A549 (cell line): ENCODE measurements at regions not wholly inside any gene's neighbourhood (a gene's known extent, or its start where the extent isn't known, plus 50 kb on each side); places are given as distances from the start of the nearest gene placed in this dataset.

Experiments used
- ATAC-seq, 2 experiments: fragments of 200-7000 bp in 1 of 2; fragments of >200 bp in 1 of 2; cut with Nextera tagmentation in 1 of 2; cut with Tn5 transposase in 1 of 2; 3 replicates each; pipeline versions ENCODE4 v1.8.0 to v1.9.1; 2018 to 2020; ENCODE audit warnings: mild to moderate bottlenecking in 1 of 2, moderate library complexity in 1 of 2
- CTCF ChIA-PET: fragments of 300-600 bp; sonication (Branson Sonifier 250); formaldehyde crosslinking; extraction: SDS; loops from one replicate; lab custom pipeline; 2021; ENCODE audit warnings: antibody characterized with exemption, inconsistent platforms; lab: Yijun Ruan, JAX
- POLR2A ChIA-PET: fragments of 350-600 bp; formaldehyde crosslinking; extraction: SDS; loops from one replicate; lab custom pipeline; 2021; ENCODE audit warnings: antibody characterized with exemption, inconsistent platforms; lab: Yijun Ruan, JAX
- DNase-seq, 2 experiments: peaks; one replicate each; pipeline versions ENCODE4 v3.0.0 to v3.0.0-alpha.2; 2011 to 2016; ENCODE audit warnings: low read depth in 1 of 2, low spot score in 1 of 2
- FAIRE-seq: peaks from 2 replicates; lab custom pipeline; 2011; peaks lifted over from hg19 to GRCh38; lab: Jason Lieb, UNC
- H3K27ac ChIP-seq, 2 experiments: fragments of >200 bp; sonication (Bioruptor Twin); formaldehyde crosslinking; 3 replicates each; pipeline ENCODE4 v1.5.1; 2016 to 2017
- H3K4me1 ChIP-seq: fragments of >200 bp; sonication (Bioruptor Twin); formaldehyde crosslinking; 3 replicates; pipeline ENCODE4 v1.6.1; 2016
- H3K4me2 ChIP-seq: fragments of >200 bp; sonication (Bioruptor Twin); formaldehyde crosslinking; 3 replicates; pipeline ENCODE4 v1.6.1; 2016
- H3K4me3 ChIP-seq: fragments of >200 bp; sonication (Bioruptor Twin); formaldehyde crosslinking; 3 replicates; pipeline ENCODE4 v1.5.1; 2016
- H3K9me3 ChIP-seq: fragments of >200 bp; sonication (Bioruptor Twin); formaldehyde crosslinking; 3 replicates; pipeline ENCODE4 v1.6.1; 2016
- BHLHE40 ChIP-seq: IDR thresholded peaks from 2 replicates; pipeline ENCODE4 v1.6.1; 2012; ENCODE audit warnings: low read depth, low read length, inconsistent platforms
- CBX2 ChIP-seq: fragments of 200-600 bp; sonication (generic); IDR thresholded peaks from 2 replicates; pipeline ENCODE4 v1.6.1; 2016; ENCODE audit warnings: low read depth, mild to moderate bottlenecking, borderline replicate concordance
- CHD2 ChIP-seq: fragments of 150-350 bp; IDR thresholded peaks from 2 replicates; pipeline ENCODE4 v1.6.1; 2014; ENCODE audit warnings: low read length; ENCODE audit not compliant: partially characterized antibody
- EP300 ChIP-seq, 2 experiments: fragments of >200 bp; sonication (Bioruptor Twin); formaldehyde crosslinking; IDR thresholded peaks; 2 replicates in 1 of 2; 3 replicates in 1 of 2; pipeline ENCODE4 v1.6.1; 2016 to 2017
- ESRRA ChIP-seq: fragments of 150-350 bp; IDR thresholded peaks from 2 replicates; pipeline ENCODE4 v1.6.1; 2014; ENCODE audit warnings: mild to moderate bottlenecking, low read length, borderline replicate concordance
- FOSL2 ChIP-seq, 2 experiments: fragments of 450-650 bp in 1 of 2; fragments of >200 bp in 1 of 2; sonication (Bioruptor Twin) in 1 of 2; formaldehyde crosslinking; IDR thresholded peaks; 2 replicates each; pipeline versions ENCODE4 v1.5.0 to v1.6.1; 2016 to 2020; ENCODE audit warnings: mild to moderate bottlenecking in 1 of 2, moderate library complexity in 1 of 2
- FOXS1 ChIP-seq: fragments of 250-450 bp; sonication (Bioruptor Pico); IDR thresholded peaks from 2 replicates; pipeline ENCODE4 v1.5.0; 2020; ENCODE audit warnings: mild to moderate bottlenecking, moderate library complexity
- HEYL ChIP-seq: fragments of 250-450 bp; sonication (Bioruptor Pico); IDR thresholded peaks from 2 replicates; pipeline ENCODE4 v1.8.0; 2021; ENCODE audit warnings: mild to moderate bottlenecking, moderate library complexity
- HOXB5 ChIP-seq: fragments of 250-450 bp; sonication (Bioruptor Pico); IDR thresholded peaks from 2 replicates; pipeline ENCODE4 v1.5.0; 2020; ENCODE audit warnings: mild to moderate bottlenecking, moderate library complexity
- JUNB ChIP-seq: fragments of >200 bp; sonication (Bioruptor Twin); formaldehyde crosslinking; IDR thresholded peaks from 2 replicates; pipeline ENCODE4 v1.6.1; 2016
- KDM5A ChIP-seq: fragments of 200-600 bp; sonication (generic); IDR thresholded peaks from 2 replicates; pipeline ENCODE4 v1.6.1; 2016; ENCODE audit warnings: antibody characterized with exemption, mild to moderate bottlenecking
- MAFK ChIP-seq: fragments of 450-650 bp; IDR thresholded peaks from 2 replicates; pipeline ENCODE4 v1.6.1; 2014; ENCODE audit not compliant: partially characterized antibody
- MYC ChIP-seq: IDR thresholded peaks from 2 replicates; pipeline ENCODE4 v1.6.1; 2012; ENCODE audit warnings: mild to moderate bottlenecking, inconsistent platforms, low read length, improper control_type of control experiment, borderline replicate concordance
- NFE2L2 ChIP-seq: fragments of 150-350 bp; conservative IDR thresholded peaks from 2 replicates; pipeline ENCODE4 v1.6.1; 2014; ENCODE audit warnings: low read length
- NR3C1 ChIP-seq: fragments of >200 bp; sonication (Bioruptor Twin); formaldehyde crosslinking; IDR thresholded peaks from 3 replicates; pipeline ENCODE4 v1.6.1; 2017
- PHF8 ChIP-seq: fragments of 200-600 bp; sonication (generic); IDR thresholded peaks from 2 replicates; pipeline ENCODE4 v1.6.1; 2016; ENCODE audit warnings: low read depth, mild to moderate bottlenecking, antibody characterized with exemption, moderate library complexity, borderline replicate concordance
- POLR2A ChIP-seq: IDR thresholded peaks from 2 replicates; pipeline ENCODE4 v1.6.1; 2012; ENCODE audit warnings: mild to moderate bottlenecking, low read length
- POLR2AphosphoS2 ChIP-seq: conservative IDR thresholded peaks from 2 replicates; pipeline ENCODE4 v1.6.1; 2012; ENCODE audit warnings: low read length, improper control_type of control experiment, inconsistent platforms
- RAD21 ChIP-seq, 2 experiments: fragments of >200 bp in 1 of 2; sonication (Bioruptor Twin) in 1 of 2; formaldehyde crosslinking in 1 of 2; IDR thresholded peaks in 1 of 2; conservative IDR thresholded peaks in 1 of 2; 2 replicates in 1 of 2; 3 replicates in 1 of 2; pipeline ENCODE4 v1.6.1; 2012 to 2018; ENCODE audit warnings: inconsistent platforms in 1 of 2
- RFX5 ChIP-seq: fragments of 450-650 bp; IDR thresholded peaks from 2 replicates; pipeline ENCODE4 v1.7.1; 2014; ENCODE audit warnings: antibody characterized with exemption, mild to moderate bottlenecking, moderate library complexity
- SMC3 ChIP-seq: fragments of >200 bp; sonication (Bioruptor Twin); formaldehyde crosslinking; IDR thresholded peaks from 3 replicates; pipeline ENCODE4 v1.6.1; 2018; ENCODE audit warnings: inconsistent platforms
- SREBF2 ChIP-seq: fragments of 450-650 bp; IDR thresholded peaks from 2 replicates; pipeline ENCODE4 v1.6.1; 2014; ENCODE audit warnings: mild to moderate bottlenecking, moderate library complexity
- TFCP2L1 ChIP-seq: fragments of 250-450 bp; sonication (Bioruptor Pico); IDR thresholded peaks from 2 replicates; pipeline ENCODE4 v1.5.0; 2021; ENCODE audit warnings: mild to moderate bottlenecking
- TP53 ChIP-seq: fragments of 250-450 bp; sonication (Bioruptor Pico); IDR thresholded peaks from 2 replicates; pipeline ENCODE4 v1.5.0; 2021; ENCODE audit warnings: mild to moderate bottlenecking, moderate library complexity
- USF2 ChIP-seq: fragments of 450-650 bp; IDR thresholded peaks from 2 replicates; pipeline ENCODE4 v1.6.1; 2014; ENCODE audit warnings: antibody characterized with exemption
- ZC3H11A ChIP-seq: fragments of 450-650 bp; IDR thresholded peaks from 2 replicates; pipeline ENCODE4 v1.6.1; 2014; ENCODE audit warnings: antibody characterized with exemption, mild to moderate bottlenecking
- ZSCAN20 ChIP-seq: fragments of 250-450 bp; sonication (Bioruptor Pico); IDR thresholded peaks from 2 replicates; pipeline ENCODE4 v1.8.0; 2022; ENCODE audit warnings: mild to moderate bottlenecking, moderate library complexity
- WGBS: methylation state at CpG from one replicate; pipeline ENCODE4 v1.1.6; 2017; ENCODE audit errors: missing lambda C conversion rate; 5-methylcytosine and 5-hydroxymethylcytosine counted together
- TF ChIP-seq, protein P1 (sequence below): IDR thresholded peaks from 2 replicates; pipeline ENCODE4 v1.6.1; 2012; ENCODE audit warnings: low read depth, borderline replicate concordance
- TF ChIP-seq, protein P2 (sequence below): fragments of 250-450 bp; sonication (Bioruptor Pico); IDR thresholded peaks from 2 replicates; pipeline ENCODE4 v1.5.0; 2021; ENCODE audit warnings: mild to moderate bottlenecking, moderate library complexity, borderline replicate concordance

GRCh38 chr10:78641693-78642092 is 427.1 kb upstream of the ZMIZ1 start:
- DNase-seq (no peak), FAIRE-seq (no peak), ATAC-seq (no peak)
- POLR2A ChIA-PET = no interaction called here
- H3K4me1 ChIP-seq = no peaks in the 10 kb centered on the region
- no peak overlapping the region for H3K4me3 ChIP-seq
- H3K4me2 ChIP-seq = no peak overlapping the region
- H3K27ac ChIP-seq = no peak overlapping the region
- TF ChIP-seq FOXS1 (CRISPR knock-in tag) (no peak), PHF8 (no peak), TFCP2L1 (CRISPR knock-in tag) (no peak), NFE2L2 (no peak), FOSL2 (IDR thresholded peaks at IDR 0.05) (no peak), FOSL2 (CRISPR knock-in tag; IDR thresholded peaks at IDR 0.05) (no peak), EP300 (IDR thresholded peaks at IDR 0.05) (no peak), RAD21 (conservative IDR thresholded peaks at IDR 0.05 in 1 of 2, IDR thresholded peaks at IDR 0.05 in 1 of 2) (no peak), ESRRA (no peak), POLR2AphosphoS2 (no peak)
- CTCF ChIA-PET = interaction anchor here (1.0 to 1.9 kb wide), 5 partner anchors 8 to 595 kb away, joined by 3 to 7 read pairs (median 3); no protein-coding TSS in a partner anchor
- H3K9me3 ChIP-seq = no peaks in the 10 kb centered on the region
- 36% methylated on average over 5 of the region's 5 CpGs for WGBS

GRCh38 chr10:78642269-78642816 is 426.4 kb upstream of the ZMIZ1 start:
- WGBS = 51% methylated on average over 4 of the region's 4 CpGs
- no peak for TF ChIP-seq CBX2
- TF ChIP-seq, protein P1, sequence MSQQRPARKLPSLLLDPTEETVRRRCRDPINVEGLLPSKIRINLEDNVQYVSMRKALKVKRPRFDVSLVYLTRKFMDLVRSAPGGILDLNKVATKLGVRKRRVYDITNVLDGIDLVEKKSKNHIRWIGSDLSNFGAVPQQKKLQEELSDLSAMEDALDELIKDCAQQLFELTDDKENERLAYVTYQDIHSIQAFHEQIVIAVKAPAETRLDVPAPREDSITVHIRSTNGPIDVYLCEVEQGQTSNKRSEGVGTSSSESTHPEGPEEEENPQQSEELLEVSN = no peak
- TF ChIP-seq CHD2 = no peak
- ATAC-seq (no peak), DNase-seq (no peak), FAIRE-seq (no peak)
- Histone ChIP-seq H3K9me3 (no peaks in the 10 kb centered on the region), H3K4me3 (no peak overlapping the region), H3K4me1 (no peaks in the 10 kb centered on the region), H3K4me2 (no peak overlapping the region), H3K27ac (no peak overlapping the region)
- CTCF ChIA-PET = interaction anchor here (1.0 to 1.9 kb wide), 5 partner anchors 11 to 595 kb away, joined by 3 to 7 read pairs (median 4); no protein-coding TSS in a partner anchor
- POLR2A ChIA-PET = no interaction called here

DNA sequence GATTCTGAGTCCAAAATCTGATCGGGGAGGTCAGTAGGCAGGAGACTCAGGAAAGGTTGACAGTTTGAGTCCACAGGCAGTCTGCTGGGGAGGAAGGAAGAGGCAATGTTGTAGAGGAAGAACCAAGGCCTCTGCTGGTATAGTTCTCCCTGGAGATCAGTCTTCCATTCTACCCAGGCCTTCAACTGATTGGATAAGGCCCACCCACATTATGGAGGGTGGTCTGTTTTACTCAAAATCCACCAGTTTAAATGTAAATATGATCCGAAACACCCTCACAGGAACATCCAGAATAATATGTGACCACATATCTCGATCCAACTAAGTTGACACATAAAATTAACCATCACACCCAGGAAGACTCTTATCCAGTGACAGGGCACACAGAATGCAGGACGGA is 425.3 kb upstream of the ZMIZ1 start:
- TF ChIP-seq SREBF2 = no peak
- no peak for TF ChIP-seq RFX5
- TF ChIP-seq MAFK = no peak
- TF ChIP-seq USF2 = no peak
- no peak for TF ChIP-seq TFCP2L1 (CRISPR knock-in tag)
- no peak for TF ChIP-seq SMC3
- no peak for TF ChIP-seq JUNB
- TF ChIP-seq BHLHE40 = no peak
- no peak for TF ChIP-seq HEYL (CRISPR knock-in tag)
- no peak for TF ChIP-seq HOXB5
- FAIRE-seq (no peak), ATAC-seq (no peak), DNase-seq (no peak)
- Histone ChIP-seq H3K27ac (no peak overlapping the region), H3K4me2 (no peak overlapping the region), H3K4me1 (peaks cover 9% of the 10 kb centered on the region; the same call in 2 of the 3 replicates), H3K9me3 (no peaks in the 10 kb centered on the region), H3K4me3 (no peak overlapping the region)
- ChIA-PET POLR2A (no interaction called here), CTCF (no interaction called here)
- 44% methylated on average over 4 of the region's 4 CpGs for WGBS

DNA sequence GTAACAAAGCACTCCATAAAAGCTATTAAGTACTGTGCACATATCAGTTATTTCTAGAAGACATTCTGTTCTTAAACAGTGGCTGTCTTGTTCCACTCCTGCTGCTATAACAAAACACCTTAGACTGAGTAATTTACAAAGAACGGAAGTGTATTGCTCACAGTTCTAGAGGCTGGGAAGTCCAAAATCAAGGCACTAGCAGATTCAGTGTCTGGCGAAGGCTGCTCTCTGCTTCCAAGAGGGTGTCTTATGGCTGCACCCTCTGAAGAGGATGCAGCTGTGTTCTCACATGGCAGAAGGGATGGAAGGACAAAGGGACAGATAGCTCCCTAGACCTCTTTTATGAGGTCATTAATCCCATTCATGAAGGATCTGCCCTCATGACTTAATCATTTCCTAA is 424.2 kb upstream of the ZMIZ1 start:
- no peaks in the 10 kb centered on the region for H3K9me3 ChIP-seq
- TF ChIP-seq ESRRA (no peak), MYC (no peak), ZSCAN20 (CRISPR knock-in tag) (no peak), MAFK (no peak), FOXS1 (CRISPR knock-in tag) (no peak), CBX2 (no peak), TP53 (CRISPR knock-in tag) (no peak), NR3C1 (no peak), ZC3H11A (no peak), HOXB5 (no peak), KDM5A (no peak), POLR2A (no peak), JUNB (no peak)
- TF ChIP-seq, protein P2, sequence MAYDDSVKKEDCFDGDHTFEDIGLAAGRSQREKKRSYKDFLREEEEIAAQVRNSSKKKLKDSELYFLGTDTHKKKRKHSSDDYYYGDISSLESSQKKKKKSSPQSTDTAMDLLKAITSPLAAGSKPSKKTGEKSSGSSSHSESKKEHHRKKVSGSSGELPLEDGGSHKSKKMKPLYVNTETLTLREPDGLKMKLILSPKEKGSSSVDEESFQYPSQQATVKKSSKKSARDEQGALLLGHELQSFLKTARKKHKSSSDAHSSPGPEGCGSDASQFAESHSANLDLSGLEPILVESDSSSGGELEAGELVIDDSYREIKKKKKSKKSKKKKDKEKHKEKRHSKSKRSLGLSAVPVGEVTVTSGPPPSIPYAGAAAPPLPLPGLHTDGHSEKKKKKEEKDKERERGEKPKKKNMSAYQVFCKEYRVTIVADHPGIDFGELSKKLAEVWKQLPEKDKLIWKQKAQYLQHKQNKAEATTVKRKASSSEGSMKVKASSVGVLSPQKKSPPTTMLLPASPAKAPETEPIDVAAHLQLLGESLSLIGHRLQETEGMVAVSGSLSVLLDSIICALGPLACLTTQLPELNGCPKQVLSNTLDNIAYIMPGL = no peak
- no peak overlapping the region for H3K27ac ChIP-seq
- no peak for ATAC-seq
- WGBS = 65% methylated on average over 2 of the region's 2 CpGs
- FAIRE-seq = no peak
- POLR2A ChIA-PET = no interaction called here
- H3K4me3 ChIP-seq = no peak overlapping the region
- CTCF ChIA-PET = no interaction called here
- H3K4me2 ChIP-seq = no peak overlapping the region
- peaks cover 11% of the 10 kb centered on the region; the same call in 2 of the 3 replicates for H3K4me1 ChIP-seq
- DNase-seq = no peak
